GM12872 (cell line): ENCODE measurements at regions not wholly inside any gene's neighbourhood (a gene's known extent, or its start where the extent isn't known, plus 50 kb on each side); places are given as distances from the start of the nearest gene placed in this dataset.

Source experiments
- CTCF ChIP-seq: IDR thresholded peaks from 3 replicates; pipeline ENCODE4 v1.5.1; 2011; ENCODE audit warnings: low read depth, mild to moderate bottlenecking, low read length, moderate library complexity; ENCODE audit not compliant: insufficient read depth

GRCh38 chr7:32765185-32765584 is 126.4 kb downstream of the KBTBD2 start:
- no peak for TF ChIP-seq CTCF

DNA sequence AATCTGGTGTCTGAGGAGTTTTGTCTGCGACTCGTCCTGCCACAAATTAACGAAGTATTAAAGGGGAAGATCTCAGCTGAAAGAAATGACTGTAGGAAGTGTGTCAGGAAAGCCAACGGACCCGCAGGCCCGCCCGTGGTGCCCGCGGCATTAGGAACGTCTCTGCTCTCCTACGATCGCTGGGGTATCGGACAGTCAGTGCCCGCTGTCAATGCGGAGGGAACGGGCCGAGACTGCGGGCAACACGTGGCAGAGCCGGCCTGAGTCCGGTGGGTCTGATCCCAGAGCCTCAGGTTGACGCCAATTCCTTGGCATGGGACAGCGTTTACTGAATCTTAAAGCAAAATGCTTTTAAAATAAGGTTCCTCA is 128.7 kb downstream of the KBTBD2 start:
- TF ChIP-seq CTCF = no peak

- TF ChIP-seq CTCF = no peak
Observed at GRCh38 chr7:32761451-32762205, 129.9 kb downstream of the KBTBD2 start.

- TF ChIP-seq CTCF = no peak
Observed at GRCh38 chr7:32694182-32694581, 197.4 kb downstream of the KBTBD2 start.

DNA sequence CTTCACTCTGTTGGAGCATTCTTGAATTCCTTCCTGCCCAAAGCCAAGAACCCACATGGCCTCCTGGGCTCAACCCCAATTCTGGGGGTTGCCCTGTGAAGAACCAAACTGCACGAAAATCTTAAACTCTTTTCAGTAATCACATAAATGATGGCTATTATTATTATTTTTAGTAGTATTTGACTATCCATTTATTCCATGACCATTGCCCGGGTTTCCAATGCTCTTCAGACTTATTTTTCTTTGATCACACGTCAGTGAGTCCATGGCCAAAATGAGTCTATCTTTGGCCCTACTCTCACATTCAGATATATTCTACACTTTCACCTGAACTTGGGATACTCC is 185.9 kb downstream of the AVL9 start:
- TF ChIP-seq CTCF = no peak

DNA sequence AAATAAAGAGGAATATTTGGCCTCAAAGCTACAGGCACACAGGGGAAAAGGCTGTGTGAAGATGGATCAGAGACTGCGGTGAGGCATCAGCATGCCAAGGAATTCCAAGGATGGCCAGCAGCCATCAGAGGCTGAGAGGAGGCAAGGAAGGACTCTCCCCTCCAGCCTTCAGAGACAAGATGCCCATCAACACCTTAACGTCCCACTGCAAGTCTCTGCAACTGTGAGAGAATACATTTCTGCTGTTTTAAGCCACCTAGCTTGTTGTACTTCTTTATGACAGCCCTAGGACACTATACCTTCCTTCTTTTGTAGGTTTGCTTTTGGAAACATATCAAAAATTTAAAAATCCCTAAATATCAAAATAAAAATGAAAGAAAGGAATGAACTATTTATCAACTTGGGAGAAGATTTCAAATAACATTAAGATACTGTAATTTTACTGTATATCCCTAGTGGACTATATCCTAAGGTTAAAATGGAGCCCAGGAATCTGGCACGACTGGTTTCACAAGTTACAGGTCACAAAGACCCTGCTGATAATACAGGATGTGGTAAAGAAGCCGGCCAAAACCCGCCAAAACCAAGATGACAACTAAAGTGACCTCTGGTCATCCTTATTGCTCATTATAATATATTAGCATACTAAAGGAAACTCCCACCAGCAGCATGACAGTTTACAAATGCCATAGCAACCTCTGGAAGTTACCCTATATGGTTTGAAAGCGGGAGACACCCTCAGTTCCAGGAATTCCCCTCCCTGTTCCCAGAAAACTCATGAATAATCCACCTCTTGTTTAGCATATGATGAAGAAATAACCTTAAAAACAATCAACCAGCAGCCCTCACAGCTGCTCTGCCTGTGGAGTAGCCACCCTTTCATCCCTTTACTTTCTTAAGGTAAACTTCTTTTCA is 185.2 kb downstream of the AVL9 start:
- TF ChIP-seq CTCF = no peak

- no peak for TF ChIP-seq CTCF
Observed at GRCh38 chr7:32679192-32679591, 183.9 kb downstream of the AVL9 start.
